Left colon (tissue), 2 donors: ENCODE measurements at regions not wholly inside any gene's neighbourhood (a gene's known extent, or its start where the extent isn't known, plus 50 kb on each side); places are given as distances from the start of the nearest gene placed in this dataset.

Experiments
- ATAC-seq: fragments of 200-7000 bp; cut with Tn5 transposase; one replicate; pipeline ENCODE4 v1.9.1; 2020; ENCODE audit warnings: mild to moderate bottlenecking, moderate library complexity
- DNase-seq, 2 donors: peaks; one replicate each; pipeline ENCODE4 v3.0.0-alpha.2; 2020
- intact Hi-C, 2 donors: fragments of 100-400 bp; cut with DNase I in 1 of 2; cut with micrococcal nuclease in 1 of 2; formaldehyde crosslinking; loops; one replicate each; pipeline versions ENCODE4 v1.11.2 to v1.14.0; 2022; cut with DNase I, micrococcal nuclease
- donor health status: DM: no; HTN: no; CAD: no.
- donor health status: DM: yes; HTN: yes; CAD: no.

DNA sequence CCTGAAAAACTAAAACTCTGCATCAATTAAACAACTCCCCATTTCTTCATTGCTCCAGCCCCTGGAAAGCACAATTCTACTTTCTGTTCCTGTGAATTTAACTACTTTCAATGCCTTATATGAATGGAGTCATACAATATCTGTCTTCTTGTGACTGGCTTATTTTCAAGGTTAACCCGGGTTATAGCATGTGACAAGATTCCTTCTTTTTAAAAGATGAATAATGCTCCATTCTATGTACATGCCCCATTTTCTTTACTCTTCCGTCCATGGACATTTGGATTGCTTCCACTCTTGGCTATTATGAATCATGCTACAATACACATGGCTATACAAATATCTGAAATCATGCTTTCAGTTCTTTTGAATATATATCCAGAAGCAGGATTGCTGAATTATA is 334.9 kb upstream of the ID4 start:
- ATAC-seq (no peak), DNase-seq (no peak)
- intact Hi-C loops, result no loop called here

DNA sequence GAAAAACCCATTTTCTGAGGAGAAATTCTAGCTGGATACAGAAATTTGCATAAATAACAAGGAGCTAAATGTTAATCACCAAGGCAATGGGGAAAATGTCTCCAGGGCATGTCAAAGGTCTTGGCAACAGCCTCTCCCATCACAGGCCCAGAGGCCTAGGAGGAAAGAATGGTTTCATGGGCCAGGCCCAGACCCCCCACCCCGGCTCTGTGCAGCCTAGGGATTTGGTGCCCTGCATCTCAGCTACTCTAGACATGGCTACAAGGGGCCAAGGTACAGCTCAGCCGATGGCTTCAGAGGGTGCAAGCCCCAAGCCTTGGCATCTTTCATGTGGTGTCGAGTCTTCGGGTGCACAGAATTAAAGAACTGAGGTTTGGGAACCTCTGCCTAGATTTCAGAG is 321.2 kb upstream of the ID4 start:
- intact Hi-C loops, result no loop called here
- no peak for DNase-seq
- no peak for ATAC-seq

- DNase-seq (no peak), ATAC-seq (no peak)
- intact Hi-C loops, result no loop called here
These were observed 317.2 kb upstream of the ID4 start for GRCh38 chr6:19519941-19520340.

GRCh38 chr6:19524366-19525186 is 312.6 kb upstream of the ID4 start:
- DNase-seq (no peak), ATAC-seq (no peak)
- intact Hi-C loops, result no loop called here

DNA sequence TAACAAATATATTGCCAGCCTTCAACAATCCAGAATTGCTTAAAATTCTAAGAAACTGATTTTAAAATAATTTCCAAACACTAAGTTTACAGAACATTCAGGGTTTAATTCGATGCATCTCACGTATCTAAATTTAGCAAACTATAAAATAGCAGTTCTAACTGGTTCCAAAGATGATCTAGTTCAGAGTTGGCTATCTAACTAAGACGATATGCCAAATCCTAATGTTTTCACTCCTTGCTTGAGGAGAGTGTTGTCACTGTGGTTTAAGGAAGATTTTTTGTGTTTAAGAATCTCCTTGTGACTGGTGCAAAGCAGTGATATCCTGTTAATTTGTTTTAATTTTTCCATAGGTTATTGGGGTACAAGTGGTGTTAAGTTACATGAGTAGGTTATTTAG is 311.5 kb upstream of the ID4 start:
- intact Hi-C loops, result no loop called here
- DNase-seq, result no peak
- no peak for ATAC-seq

DNA sequence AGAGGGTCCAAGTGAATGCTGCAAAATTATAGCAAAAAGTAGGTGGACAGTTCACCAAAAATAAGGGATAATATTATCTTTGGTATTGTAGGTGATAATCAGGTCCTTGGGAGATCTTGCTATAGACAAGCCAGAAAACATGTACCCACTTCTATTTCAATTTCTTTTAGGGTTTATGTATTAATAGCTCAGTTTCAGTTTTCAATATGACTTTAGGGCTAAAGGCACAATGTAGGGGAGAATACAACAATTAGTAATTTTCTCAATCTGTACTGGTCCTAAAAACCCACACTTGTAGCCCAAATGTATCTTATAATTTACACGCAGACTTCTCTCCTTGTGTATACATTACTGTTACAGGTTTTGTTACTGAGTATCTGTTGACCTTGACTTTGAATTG is 307.0 kb upstream of the ID4 start:
- intact Hi-C loops, result no loop called here
- ATAC-seq (no peak), DNase-seq (no peak)

DNA sequence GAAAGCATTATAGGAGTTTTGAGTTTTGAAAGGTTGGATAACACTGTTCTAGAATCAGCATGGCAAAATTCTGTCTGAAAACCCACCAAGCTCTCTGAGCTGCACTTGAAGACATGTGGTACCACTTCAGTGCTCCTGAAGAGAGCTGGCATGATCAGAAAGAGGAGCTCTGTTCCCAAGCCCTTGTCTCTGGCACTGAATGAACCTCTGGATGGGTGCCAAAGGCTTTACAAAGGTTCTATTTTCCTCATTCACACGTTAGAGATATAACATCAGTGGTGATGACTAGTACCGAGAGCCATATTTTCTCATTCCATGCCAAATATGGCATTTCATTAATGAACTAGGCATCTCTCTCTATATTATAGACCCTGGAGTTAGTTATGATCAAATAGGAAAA is 301.8 kb upstream of the ID4 start:
- intact Hi-C loops, result no loop called here
- DNase-seq (no peak), ATAC-seq (no peak)

DNA sequence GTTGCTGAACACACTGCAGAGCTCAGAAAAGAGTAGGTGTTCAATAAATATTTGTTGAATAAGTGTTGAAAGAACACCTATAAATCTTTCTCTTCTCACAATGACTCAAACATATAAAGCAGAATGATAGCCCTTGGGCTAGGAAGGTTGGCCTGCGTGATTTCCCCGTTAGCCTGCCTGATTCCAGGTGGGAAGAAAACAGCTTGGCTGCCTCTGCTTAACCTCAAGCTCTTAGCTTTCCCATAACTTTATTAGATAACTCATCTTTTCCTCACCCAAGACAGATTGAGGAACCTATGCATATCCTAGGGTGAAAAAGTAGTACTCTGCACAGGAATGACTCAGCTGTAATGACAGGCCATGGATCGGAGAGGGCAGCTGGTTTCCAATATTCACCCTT is 300.3 kb upstream of the ID4 start:
- ATAC-seq, result no peak
- intact Hi-C loops, result no loop called here
- DNase-seq, result no peak

- ATAC-seq (peak; percentile 53), DNase-seq (peak; percentile 27 to 49)
- intact Hi-C loops, result no loop called here
These were observed 299.1 kb upstream of the ID4 start for GRCh38 chr6:19538096-19538495.

DNA sequence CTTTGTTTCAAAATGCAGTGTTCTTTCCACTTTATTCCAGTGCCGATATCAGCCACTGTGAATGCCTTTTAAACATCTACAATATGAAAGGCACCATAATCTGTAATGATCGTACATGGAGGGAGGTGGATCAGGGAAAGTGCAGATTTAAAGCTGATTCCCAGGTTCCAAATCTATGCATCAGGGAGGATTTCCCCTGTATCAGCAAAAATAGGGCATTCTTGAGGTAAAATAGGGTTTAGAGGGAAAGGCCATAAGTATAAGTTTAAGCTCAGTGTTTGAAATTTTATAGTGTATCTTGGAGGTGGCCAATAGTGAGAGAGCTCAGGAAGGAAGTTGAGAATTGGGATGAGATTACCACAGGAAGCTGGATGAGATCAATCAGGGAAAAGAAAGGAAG is 289.7 kb upstream of the ID4 start:
- intact Hi-C loops, result no loop called here
- no peak for ATAC-seq
- DNase-seq, result no peak

DNA sequence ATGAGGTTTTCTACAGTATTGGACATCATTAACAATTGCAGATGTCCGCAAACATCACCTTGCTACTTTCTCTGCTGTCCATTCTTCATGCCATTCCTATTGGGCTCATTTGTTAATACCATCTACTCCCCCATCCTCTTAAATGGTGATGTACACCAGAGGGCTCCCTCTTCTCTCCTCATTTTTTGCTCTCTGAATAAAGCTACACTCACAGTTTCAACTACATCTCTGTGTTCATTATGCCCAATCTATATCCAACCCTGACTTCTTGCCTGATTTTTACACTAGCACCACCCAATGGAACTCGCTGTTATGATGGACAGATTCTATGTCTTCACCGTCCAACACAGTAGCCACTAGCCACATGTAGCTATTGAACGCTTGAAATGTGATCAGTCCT is 288.1 kb upstream of the ID4 start:
- ATAC-seq, result no peak
- DNase-seq, result no peak
- intact Hi-C loops, result no loop called here

DNA sequence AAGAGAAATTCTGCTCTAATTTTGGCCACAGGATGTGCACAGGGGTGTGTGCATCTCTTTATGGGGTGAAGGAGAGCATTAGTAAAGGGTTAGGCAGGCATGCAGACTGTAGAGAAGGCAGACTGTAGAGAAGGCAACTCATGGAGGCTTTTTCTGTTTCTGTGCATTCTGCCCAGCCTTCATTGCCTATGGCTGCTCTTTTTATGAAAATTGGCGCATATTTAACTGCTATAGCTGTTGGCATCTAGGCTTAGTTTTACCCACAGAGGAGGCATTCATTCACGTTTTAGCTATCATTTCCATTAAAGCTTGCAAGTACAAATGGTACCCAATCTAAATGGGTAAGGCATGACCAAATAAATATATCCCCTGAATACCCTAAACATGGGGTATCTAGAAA is 286.8 kb upstream of the ID4 start:
- no peak for DNase-seq

DNA sequence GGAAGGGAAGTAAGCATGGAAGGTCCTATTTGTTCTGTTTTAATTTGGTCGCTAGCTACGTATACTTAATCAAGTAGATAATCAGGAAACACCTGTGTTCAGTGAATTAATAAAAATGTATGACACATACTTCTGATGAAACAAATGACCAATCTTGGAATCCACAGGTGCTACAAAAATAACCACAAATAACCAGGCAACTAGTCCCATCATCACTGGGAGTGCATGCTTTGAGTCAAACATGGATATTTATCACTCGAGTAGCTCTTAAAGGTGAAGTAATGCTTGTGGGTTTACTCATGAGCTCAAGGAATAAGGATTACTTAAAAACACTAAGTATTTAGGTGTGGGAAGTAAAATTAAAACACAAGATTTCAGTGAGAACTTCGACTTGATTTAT is 285.6 kb upstream of the ID4 start:
- ATAC-seq, result no peak
- no peak for DNase-seq
- intact Hi-C loops, result no loop called here

More for the DNA sequence above, 286.8 kb upstream of the ID4 start:
- no peak for ATAC-seq
- intact Hi-C loops, result no loop called here

GRCh38 chr6:19552076-19552475 is 285.1 kb upstream of the ID4 start:
- ATAC-seq (no peak), DNase-seq (no peak)
- intact Hi-C loops, result no loop called here

GRCh38 chr6:19552588-19552987 is 284.6 kb upstream of the ID4 start:
- intact Hi-C loops, result no loop called here
- ATAC-seq, result no peak
- no peak for DNase-seq

DNA sequence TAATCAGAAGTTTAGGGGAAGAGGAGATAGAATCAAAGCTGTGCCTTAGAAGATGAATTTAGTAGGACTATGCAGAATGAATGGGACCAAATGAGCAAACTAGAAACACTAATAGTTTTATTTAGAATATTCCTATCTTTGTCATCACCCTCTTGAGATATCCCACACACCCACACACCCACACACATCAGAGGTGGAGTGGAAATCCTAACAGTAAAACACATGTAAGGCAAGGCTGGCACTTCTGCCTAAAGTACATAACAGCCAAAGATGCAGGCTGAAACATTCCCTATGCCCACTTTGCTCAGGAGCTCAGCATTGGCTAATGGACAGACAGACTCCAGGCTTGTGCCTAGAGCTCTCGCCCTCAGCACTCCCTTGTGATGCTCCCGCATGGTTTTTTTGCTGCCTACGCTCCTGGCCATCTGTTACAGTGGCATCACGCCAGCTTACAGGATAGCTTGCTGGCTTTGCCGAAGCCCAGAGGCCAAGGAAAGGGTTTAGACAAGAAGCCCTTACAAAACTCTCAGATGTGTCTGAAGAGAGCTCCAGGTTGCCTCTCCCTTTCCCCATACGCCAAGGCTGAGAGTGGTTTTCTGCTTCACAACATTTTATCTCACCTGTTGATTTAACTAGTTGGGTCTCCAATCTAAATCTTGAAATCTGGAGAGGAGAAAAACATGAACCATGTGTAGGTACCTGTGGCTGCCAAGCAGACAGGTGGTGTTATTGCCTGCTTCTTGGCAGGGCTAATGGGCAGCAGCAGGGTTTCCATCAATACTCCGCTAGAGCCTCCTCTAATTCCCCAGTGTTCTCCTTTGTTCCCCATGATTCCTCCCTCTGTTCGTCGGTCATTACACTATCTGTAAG is 282.6 kb upstream of the ID4 start:
- no peak for ATAC-seq
- DNase-seq, result no peak
- intact Hi-C loops, result no loop called here

DNA sequence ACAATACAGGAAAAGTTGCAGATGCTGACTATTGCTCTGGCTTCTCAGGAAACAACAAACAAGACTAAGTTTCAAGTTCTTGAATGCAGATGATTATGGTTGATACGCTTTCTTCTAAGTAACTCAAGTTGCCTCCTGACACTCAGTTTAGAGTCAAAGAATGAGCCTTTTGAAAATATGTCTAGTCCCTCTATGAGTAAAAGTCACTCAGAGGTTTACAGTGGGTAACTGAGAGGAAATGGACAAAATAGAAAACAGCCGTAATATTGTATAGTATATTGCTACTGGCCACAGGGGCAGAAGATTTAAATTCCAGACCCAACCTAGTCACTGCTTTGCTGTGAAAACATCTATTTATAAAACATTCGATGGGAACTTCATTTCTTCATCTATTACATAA is 280.0 kb upstream of the ID4 start:
- DNase-seq (no peak), ATAC-seq (no peak)
- intact Hi-C loops, result no loop called here

DNA sequence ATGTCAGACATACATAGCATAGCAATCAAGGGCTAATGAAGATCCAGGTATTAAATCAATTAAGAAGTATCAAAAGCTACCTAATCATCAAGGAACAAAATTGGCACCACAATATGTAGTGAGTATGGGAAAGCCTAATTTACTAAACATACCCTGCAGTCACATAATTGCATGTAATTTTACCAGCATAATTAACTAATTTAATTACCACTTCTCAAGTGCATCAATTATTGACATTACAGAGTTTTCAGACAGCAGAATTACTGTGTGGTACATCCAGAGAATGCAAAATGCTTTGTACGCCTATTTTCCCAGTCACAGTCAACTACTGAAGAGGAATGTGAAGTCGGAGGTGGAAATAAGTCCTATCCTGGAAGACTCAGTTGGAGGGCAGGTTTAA is 279.0 kb upstream of the ID4 start:
- no peak for DNase-seq
- no peak for ATAC-seq
- intact Hi-C loops, result no loop called here

- intact Hi-C loops, result no loop called here
- no peak for DNase-seq
- ATAC-seq, result no peak
These were observed 278.2 kb upstream of the ID4 start for GRCh38 chr6:19558934-19559333.

- ATAC-seq (no peak), DNase-seq (no peak)
- intact Hi-C loops, result no loop called here
These were observed 274.7 kb upstream of the ID4 start for GRCh38 chr6:19562468-19562867.
